Stimulated activated CD4-positive, alpha-beta T cell treated with anti-CD3 and anti-CD28 coated beads, Interleukin-15, amount 100 ng/mL, for 48 hours (primary cell): ENCODE measurements at regions not wholly inside any gene's neighbourhood (a gene's known extent, or its start where the extent isn't known, plus 50 kb on each side); places are given as distances from the start of the nearest gene placed in this dataset.
"Not testable (repeated sequence)": the region's sequence is repeated elsewhere in the genome, so short reads cannot be mapped to it uniquely, and the experiment has no call there.

ENCODE experiments used
- DNase-seq, 2 donors: peaks; one replicate each; pipeline ENCODE4 v3.0.0-alpha.2; 2020; ENCODE audit warnings: low read depth in 2 of 2

GRCh38 chr1:83512373-83513193, 486.3 kb downstream of the TTLL7 start:
- no peak for DNase-seq

DNA sequence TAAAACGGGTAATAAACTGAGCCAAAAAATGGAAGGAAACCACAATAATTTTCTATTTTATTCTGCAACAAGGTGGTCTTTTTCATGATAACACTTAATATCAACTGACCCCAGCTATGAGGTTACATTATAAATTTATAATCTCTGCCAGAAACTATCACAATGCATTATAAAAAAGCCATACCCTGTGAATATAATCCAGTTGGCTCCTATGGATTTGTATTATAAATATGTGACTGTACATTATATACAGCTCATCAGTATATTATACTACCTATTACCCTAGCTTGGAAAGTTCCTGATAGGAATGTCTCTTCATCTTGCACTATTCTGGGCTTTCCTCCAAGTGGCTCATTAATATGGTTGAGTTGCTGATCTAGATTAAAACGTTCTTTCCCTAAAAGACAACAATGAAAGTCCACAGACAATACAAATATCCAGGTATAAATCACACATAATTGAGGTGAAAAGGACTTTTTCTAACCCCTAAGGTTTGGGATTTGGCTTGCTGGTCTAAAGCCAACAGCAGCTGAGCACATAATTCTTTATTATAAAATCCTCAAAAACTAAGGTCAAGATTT, 487.7 kb downstream of the TTLL7 start:
- DNase-seq, result no peak

GRCh38 chr1:83509301-83509781, 489.6 kb downstream of the TTLL7 start:
- no peak for DNase-seq

DNA sequence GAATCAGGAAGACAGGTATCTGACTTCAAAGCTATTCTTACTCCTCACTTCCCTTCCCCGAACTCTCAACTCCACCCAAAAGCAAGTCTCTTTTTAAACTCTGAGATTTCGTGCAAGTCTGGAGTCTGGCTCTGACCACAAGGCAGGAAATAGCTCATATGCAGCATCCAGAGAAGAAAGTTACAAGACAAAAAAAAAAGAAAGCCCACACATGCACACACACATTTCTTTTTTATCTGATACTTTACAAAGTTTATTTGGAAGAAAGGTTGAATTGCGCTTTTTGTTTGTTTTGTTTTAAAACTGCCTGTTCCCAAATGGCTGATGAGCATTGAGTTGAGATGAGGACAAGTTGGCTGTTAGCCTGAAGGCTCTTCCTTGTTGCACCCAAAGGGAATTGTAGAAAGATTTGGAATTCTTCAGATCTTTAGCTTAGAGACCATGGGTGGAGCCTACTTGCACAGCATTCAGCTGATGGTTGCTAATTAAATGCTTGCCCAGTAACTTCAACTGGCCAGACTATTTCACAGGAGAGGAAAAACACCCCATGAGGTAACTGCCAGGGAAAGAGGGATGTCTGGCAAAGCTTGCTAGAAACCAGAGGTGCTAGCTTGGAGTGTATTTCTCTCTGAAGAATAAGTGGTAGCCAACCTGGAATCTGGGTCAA, 490.3 kb downstream of the TTLL7 start:
- no peak for DNase-seq

- DNase-seq, result no peak
Measured at GRCh38 chr1:83505148-83505547, 493.8 kb downstream of the TTLL7 start.

GRCh38 chr1:83503153-83503552, 495.8 kb downstream of the TTLL7 start:
- DNase-seq, result no peak

GRCh38 chr1:83500987-83501591, 497.8 kb downstream of the TTLL7 start:
- DNase-seq, result no peak

- no peak for DNase-seq
Measured at GRCh38 chr1:83500531-83500930, 498.4 kb downstream of the TTLL7 start.

DNA sequence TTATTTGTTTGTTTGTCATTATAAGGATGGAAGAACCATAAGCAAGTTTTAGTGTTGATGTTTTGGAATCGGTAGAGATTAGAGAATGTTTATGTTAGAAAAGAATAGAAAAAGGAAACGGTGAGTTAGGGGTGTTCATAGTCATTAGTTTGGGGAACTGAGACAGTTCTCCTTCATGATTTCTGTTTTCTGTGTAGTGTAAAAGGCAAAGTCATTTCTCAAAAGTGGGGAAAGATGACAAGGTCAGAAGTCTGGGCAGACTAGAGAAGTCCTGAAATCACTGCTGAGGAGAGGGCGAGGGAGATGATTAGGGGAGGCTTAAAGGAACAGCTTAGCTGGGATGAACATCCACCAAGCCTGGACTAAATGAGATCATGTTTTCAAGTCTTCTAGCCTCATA, 498.9 kb downstream of the TTLL7 start:
- DNase-seq, result no peak

DNA sequence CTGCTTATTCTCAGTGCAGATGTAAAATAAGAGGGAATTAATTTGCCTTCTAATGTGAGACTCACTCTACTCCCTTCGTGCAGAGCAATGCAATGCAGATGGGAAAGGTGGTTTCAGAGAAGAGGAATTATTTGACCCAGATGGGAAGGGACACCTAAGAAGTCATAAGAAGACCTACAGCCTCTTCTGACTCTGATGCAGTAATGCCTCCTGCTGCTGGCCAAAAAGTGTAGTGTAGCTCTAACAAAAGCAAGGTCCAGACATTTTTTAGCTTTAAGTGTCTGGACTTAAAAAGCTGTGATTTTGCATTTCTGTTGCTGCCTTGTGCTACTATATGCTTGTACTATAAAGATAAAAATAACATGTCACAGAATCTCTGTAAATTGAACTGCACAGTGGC, 501.4 kb downstream of the TTLL7 start:
- no peak for DNase-seq

- no peak for DNase-seq
Measured at GRCh38 chr1:83495560-83495959, 503.4 kb downstream of the TTLL7 start.

GRCh38 chr1:83493633-83494032, 505.3 kb downstream of the TTLL7 start:
- DNase-seq, result no peak

- DNase-seq, result no peak
Measured at GRCh38 chr1:83491930-83492329, 507.0 kb downstream of the TTLL7 start.

DNA sequence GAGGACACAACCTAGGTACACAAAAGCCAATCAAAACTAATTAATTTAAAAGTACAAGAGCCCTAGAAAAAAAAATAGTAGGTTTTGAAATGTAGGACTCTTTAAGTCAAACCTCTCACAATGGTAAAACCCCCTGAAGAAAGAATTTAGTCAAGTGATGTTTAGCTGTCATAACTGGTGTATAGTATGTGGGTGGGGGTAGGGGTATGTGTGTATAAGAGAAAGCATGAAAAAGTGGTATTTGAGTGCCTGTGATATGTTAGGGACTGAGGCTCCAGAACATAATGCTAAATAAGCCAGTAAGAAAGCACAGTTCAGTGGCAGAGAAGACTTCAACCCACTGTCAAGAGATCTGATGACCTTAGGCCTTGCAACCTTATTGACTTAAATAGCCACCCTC, 507.9 kb downstream of the TTLL7 start:
- DNase-seq, result no peak

- DNase-seq, result not testable (repeated sequence)
Measured at GRCh38 chr1:83488105-83488504, 510.8 kb downstream of the TTLL7 start.

- DNase-seq, result not testable (repeated sequence)
Measured at GRCh38 chr1:83487460-83487859, 511.5 kb downstream of the TTLL7 start.

GRCh38 chr1:83485314-83486019, 513.5 kb downstream of the TTLL7 start:
- not testable (repeated sequence) for DNase-seq

DNA sequence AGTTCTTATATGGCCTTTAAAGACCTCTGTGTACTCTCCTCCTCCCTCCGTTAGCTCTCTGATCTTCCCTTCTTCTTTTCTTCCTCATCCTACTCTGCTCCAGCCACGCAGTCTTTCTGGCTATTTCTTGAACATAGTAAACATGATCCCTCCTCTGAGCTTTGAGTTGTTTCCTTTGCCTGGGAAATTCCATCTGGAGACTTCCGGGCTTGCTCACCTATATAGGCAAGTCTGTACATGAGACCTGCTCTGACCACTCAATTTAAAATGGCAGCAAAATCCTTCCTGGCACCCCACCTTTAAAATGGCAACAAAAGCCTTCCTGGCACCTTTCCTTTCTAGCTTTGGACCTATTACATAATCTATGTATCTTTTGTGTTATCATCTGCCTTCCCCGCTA, 517.6 kb downstream of the TTLL7 start:
- not testable (repeated sequence) for DNase-seq

GRCh38 chr1:83479591-83480239, 519.2 kb downstream of the TTLL7 start:
- DNase-seq, result not testable (repeated sequence)

GRCh38 chr1:83478127-83478526, 520.8 kb downstream of the TTLL7 start:
- DNase-seq, result not testable (repeated sequence)

DNA sequence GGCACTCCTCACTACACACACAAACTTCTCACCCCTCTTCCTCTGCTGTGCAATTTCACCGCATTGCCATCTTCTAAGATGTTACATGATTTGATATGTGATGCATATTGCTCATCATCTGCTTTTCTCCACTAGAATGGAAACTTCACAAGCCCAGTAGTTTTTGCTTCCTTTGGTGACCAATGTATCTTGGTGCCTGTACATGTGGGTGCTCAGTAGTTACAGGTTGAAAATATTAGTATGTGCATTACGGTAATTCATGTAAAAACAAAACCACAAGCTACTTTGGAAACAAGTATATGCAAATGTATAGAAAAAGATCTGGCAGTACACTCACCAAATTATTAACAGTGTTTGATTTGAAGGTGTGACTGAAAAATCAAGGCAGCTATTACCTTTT, 522.4 kb downstream of the TTLL7 start:
- DNase-seq, result not testable (repeated sequence)
